ENCODE measurements at regions not wholly inside any gene's neighbourhood (a gene's known extent, or its start where the extent isn't known, plus 50 kb on each side); places are given as distances from the start of the nearest gene placed in this dataset.

GRCh38 chr20:6407163-6407562 is 284.3 kb upstream of the FERMT1 start:
- no peak for TF ChIP-seq TCF7L2 (IDR thresholded peaks at IDR 0.05; ENCODE audit: low read depth, low read length)
- no peak for TF ChIP-seq CTCF (IDR thresholded peaks at IDR 0.05)
